ENCODE measurements at regions not wholly inside any gene's neighbourhood (a gene's known extent, or its start where the extent isn't known, plus 50 kb on each side); places are given as distances from the start of the nearest gene placed in this dataset.

- no peaks in the 10 kb centered on the region for H3K4me1 Mint-ChIP-seq (ENCODE audit: insufficient read depth, unreplicated experiment)
- BruUV-seq (replicated peaks), result no TSS peak
- TF ChIP-seq CTCF (IDR thresholded peaks at IDR 0.05; ENCODE audit: unreplicated experiment), result no peak
- no peaks in the 10 kb centered on the region for H3K9me3 Mint-ChIP-seq (ENCODE audit: unreplicated experiment)
- no peak overlapping the region for H3K4me3 Mint-ChIP-seq (ENCODE audit: unreplicated experiment)
- H3K27ac Mint-ChIP-seq (ENCODE audit: low read depth, unreplicated experiment), result no peak overlapping the region
- intact Hi-C loops (cut with micrococcal nuclease), result no loop called here
- ChIA-PET CTCF (interaction anchor here (1.4 kb wide), 1 partner anchor 42 kb away, joined by 4 read pairs; no protein-coding TSS in a partner anchor), POLR2A (interaction anchor here (0.7 to 1.7 kb wide), 3 partner anchors 10 to 95 kb away, joined by 3 to 7 read pairs (median 3); no protein-coding TSS in a partner anchor)
- DNase-seq (ENCODE audit: unreplicated experiment), result no peak
- H3K27me3 Mint-ChIP-seq (ENCODE audit: insufficient read depth, unreplicated experiment), result peaks cover 65% of the 10 kb centered on the region
- H3K36me3 Mint-ChIP-seq (ENCODE audit: insufficient read depth, unreplicated experiment), result no peaks in the 10 kb centered on the region
These were observed 67.9 kb upstream of the SLCO4A1 start for GRCh38 chr20:62574230-62574993.

- H3K4me3 Mint-ChIP-seq (ENCODE audit: unreplicated experiment), result no peak overlapping the region
- DNase-seq (ENCODE audit: unreplicated experiment), result no peak
- peaks cover 62% of the 10 kb centered on the region for H3K27me3 Mint-ChIP-seq (ENCODE audit: insufficient read depth, unreplicated experiment)
- no peak for TF ChIP-seq CTCF (IDR thresholded peaks at IDR 0.05; ENCODE audit: unreplicated experiment)
- BruUV-seq (replicated peaks), result no TSS peak
- H3K9me3 Mint-ChIP-seq (ENCODE audit: unreplicated experiment), result no peaks in the 10 kb centered on the region
- no peaks in the 10 kb centered on the region for H3K4me1 Mint-ChIP-seq (ENCODE audit: insufficient read depth, unreplicated experiment)
- CTCF ChIA-PET, result interaction anchor here (0.6 to 2.5 kb wide), 4 partner anchors 12 to 166 kb away, joined by 3 to 12 read pairs (median 4); no protein-coding TSS in a partner anchor
- POLR2A ChIA-PET, result interaction anchor here (1.6 kb wide), 1 partner anchor 12 kb away, joined by 8 read pairs; no protein-coding TSS in a partner anchor
- intact Hi-C loops (cut with micrococcal nuclease), result no loop called here
- H3K27ac Mint-ChIP-seq (ENCODE audit: low read depth, unreplicated experiment), result no peak overlapping the region
- H3K36me3 Mint-ChIP-seq (ENCODE audit: insufficient read depth, unreplicated experiment), result no peaks in the 10 kb centered on the region
These were observed 66.2 kb upstream of the SLCO4A1 start for GRCh38 chr20:62575976-62576722.

- Mint-ChIP-seq H3K4me1 (ENCODE audit: insufficient read depth, unreplicated experiment) (no peaks in the 10 kb centered on the region), H3K27ac (ENCODE audit: low read depth, unreplicated experiment) (no peak overlapping the region), H3K4me3 (ENCODE audit: unreplicated experiment) (no peak overlapping the region), H3K9me3 (ENCODE audit: unreplicated experiment) (no peaks in the 10 kb centered on the region), H3K27me3 (ENCODE audit: insufficient read depth, unreplicated experiment) (peaks cover 61% of the 10 kb centered on the region), H3K36me3 (ENCODE audit: insufficient read depth, unreplicated experiment) (no peaks in the 10 kb centered on the region)
- no peak for TF ChIP-seq CTCF (IDR thresholded peaks at IDR 0.05; ENCODE audit: unreplicated experiment)
- BruUV-seq (replicated peaks), result no TSS peak
- DNase-seq (ENCODE audit: unreplicated experiment), result no peak
- POLR2A ChIA-PET, result interaction anchor here (0.8 to 1.6 kb wide), 2 partner anchors 11 to 37 kb away, joined by 3 to 8 read pairs; no protein-coding TSS in a partner anchor
- CTCF ChIA-PET, result interaction anchor here (0.6 to 2.5 kb wide), 4 partner anchors 11 to 167 kb away, joined by 3 to 12 read pairs (median 4); no protein-coding TSS in a partner anchor
- intact Hi-C loops (cut with micrococcal nuclease), result no loop called here
These were observed 65.4 kb upstream of the SLCO4A1 start for GRCh38 chr20:62576815-62577489.
